GM04504 (cell line): ENCODE measurements at regions not wholly inside any gene's neighbourhood (a gene's known extent, or its start where the extent isn't known, plus 50 kb on each side); places are given as distances from the start of the nearest gene placed in this dataset.

Experiments
- DNase-seq: peaks from one replicate; pipeline ENCODE4 v3.0.0-alpha.2; 2012; ENCODE audit warnings: low read depth

DNA sequence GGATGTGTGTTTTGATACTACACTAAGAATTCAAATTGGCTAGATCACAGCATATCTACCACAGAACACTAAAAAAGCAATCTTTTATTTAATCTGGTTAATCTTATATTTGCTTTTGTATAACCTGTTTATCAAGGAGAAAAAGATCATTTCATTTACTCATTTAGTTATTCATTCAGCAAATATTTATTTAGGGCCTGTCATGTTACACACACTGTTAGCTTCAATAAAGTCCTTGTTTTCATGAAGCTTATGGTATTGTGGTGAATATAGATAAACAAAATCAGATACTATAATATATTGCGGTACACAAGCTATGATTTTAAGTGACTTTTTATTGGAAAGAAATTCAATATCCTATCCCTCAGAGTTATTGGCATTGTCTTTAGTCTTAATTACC lies 350.8 kb downstream of the LRFN5 start:
- DNase-seq = no peak
